HG03521 (cell line): ENCODE measurements at regions not wholly inside any gene's neighbourhood (a gene's known extent, or its start where the extent isn't known, plus 50 kb on each side); places are given as distances from the start of the nearest gene placed in this dataset.

ENCODE experiments used
- ATAC-seq: cut with Tn5 transposase; IDR thresholded peaks from one replicate; pipeline ENCODE4 v1.9.1; 2021; ENCODE audit warnings: mild to moderate bottlenecking, moderate library complexity; ENCODE audit not compliant: unreplicated experiment

DNA sequence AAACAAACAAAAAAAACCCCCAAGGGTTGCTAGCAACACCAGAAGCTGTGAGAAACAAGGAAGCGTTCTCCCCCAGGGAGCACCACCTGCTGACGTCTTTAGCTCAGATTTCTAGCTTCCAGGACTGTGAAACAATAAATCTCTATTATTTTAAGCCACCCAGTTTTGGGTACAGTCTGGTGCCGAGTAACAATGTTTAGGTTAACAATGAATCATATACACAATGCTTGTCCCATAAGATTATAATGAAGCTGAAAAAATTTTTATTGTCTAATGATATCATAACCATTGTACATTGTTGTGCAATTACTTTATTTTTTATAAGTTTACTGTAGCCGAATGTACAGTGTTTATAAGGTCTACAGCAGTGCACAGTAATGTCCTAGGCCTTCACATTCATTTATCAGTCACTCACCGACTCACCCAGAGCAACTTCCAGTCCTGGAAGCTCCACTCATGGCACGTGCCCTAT is 72.1 kb upstream of the CAB39 start:
- no peak for ATAC-seq

DNA sequence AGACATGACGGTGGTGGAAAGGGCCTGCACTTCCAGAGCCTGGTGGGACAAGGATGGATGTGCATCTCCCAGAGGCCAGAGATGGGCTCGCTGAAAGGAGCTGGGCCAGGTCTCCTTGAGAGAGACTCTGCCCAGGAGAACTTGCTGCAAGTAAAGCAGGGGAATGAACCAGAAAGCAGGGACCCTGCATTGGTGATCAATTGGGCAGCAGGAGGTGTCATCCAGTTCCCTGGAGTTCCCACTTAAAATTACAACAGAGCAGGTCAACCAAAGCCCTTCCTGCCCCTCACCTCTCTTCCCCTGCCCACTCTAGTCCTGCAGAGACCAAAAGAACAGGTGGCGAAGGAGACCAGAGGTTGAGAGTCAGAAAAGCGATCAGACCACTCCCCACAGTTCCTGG is 69.7 kb upstream of the CAB39 start:
- no peak for ATAC-seq

DNA sequence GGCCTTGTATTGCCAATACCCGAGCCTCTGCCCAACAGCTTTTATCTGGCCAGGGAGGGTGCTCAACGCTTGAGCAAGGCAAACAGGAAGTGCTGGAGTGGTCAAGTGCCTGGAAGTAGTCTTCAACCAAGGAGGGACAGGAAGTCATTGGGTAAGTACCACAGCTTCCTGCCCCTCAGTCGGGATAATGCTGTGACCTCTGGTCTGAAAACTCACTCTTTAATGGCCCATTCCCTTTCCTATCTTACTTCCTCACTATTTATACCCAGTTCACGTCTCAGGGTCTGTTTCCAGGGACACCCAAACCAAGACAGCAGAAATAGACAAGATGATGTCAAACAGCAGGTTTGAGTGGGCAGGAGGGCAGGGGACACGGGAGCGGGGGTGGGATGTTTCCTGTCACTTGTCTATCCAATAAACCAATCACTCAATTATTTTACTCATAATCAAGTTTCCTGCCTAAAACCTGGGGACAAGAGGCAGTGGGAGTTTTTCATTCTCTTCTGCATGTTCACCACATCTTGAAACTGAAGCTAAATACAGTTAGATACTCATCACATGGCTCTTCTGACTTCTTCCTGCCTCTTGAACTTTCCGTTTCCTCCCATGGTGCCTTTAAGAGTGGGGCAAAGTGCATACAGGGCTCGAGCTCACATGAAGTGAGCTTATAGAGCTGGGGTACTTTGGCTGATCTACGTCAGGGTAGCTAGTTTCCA is 68.9 kb upstream of the CAB39 start:
- no peak for ATAC-seq

GRCh38 chr2:230644356-230644935 is 68.2 kb upstream of the CAB39 start:
- ATAC-seq: no peak

DNA sequence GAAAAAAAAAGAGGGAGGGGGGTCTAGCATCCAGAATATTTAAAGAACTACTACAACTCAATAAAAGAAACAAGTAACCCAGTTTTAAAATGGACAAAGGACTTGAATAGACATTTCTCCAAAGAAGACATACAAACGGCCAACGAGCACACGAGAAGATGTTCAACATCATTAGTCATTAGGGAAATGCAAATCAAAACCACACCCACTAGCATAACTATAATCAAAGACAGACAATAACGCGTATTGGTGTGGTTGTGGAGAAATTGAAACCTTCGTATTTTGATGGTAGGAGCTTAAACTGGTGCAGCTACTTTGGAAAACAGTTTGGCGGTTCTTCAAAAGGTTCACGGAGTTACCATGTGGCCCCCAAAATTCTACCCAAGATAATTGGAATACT is 64.3 kb upstream of the CAB39 start:
- no peak for ATAC-seq

DNA sequence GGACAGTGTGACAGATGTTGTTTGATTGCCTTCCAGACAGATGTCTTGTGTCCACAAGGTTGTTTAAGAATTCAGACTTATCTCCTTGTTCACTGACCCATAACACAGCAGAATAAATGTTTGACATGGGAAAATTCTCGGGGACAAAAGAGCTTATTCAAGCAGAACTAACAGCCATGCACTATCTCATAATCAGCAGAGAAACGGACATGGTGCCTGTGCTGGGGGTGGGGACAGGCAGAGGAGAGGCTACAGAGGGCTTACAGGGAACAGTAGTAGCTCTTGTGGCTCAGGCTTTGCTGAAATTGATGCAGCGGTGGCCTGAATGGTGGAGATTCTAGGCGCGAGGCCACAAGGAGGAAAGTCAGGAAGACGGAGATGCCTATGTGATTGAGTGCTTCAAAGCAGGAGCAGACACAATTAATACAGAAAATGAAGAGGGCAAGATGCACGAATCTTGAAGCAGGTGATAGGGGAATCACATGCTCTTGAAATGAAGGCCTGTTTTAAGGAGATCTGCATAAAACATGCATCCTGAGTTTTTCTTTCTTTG is 62.0 kb upstream of the CAB39 start:
- no peak for ATAC-seq

DNA sequence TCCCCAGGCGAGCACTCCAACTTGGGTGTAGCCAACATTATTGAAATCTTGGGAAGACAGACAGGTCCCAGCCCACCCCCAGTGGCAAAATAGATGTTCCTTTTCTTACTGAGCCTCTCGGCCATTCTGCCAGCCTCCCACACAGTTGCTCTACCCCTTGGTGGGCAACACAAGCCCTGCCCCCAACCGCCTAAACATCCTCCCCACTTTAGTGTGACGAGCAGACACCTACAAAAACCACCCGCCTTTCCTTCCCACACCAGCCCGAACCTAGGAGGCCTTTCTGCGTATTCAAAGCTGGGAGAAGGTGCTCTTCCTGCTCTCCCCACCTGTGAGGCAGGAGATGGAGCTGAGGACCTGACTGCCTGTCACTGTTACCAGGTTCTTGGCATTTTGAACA is 58.6 kb upstream of the CAB39 start:
- no peak for ATAC-seq

DNA sequence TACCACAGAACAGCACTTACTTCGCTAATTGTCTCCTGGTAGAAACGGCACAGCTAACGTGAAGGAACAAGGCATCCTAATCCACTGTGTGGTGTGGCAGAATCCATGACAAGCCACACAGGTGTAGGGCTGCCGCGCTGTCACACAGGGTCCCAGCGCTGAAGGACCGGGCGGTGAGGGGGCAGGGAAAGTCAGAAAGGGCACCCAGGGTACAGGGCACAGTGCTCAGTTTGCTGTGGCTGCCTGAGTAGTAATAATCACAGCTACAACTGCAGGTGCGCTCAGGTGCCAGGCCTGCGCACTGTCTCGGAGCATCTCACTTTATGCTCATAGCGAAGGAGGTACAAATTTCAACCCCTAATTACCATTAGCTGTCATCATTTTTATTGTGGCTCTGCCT is 55.2 kb upstream of the CAB39 start:
- no peak for ATAC-seq

DNA sequence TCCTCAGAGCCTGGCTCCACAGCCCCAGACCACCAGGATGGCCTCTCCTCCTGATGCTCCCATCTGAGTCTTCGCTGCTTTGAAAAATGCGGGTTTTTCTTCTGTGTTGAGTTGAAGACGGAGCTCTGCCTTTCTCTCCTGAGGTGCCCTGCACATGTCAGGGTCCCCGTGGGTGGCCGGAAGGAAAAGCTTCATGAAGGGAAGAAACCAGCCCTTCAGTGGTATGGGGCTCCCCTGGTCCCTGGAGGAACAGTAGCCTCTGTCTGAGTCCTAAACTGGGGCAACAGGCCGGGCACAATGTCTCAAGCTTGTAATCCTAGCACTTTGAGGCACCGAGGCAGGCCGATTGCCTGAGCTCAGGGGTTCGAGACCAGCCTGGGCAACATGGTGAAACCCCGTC is 54.7 kb upstream of the CAB39 start:
- ATAC-seq: no peak

GRCh38 chr2:230658577-230658876 is 54.1 kb upstream of the CAB39 start:
- ATAC-seq: no peak

GRCh38 chr2:230658877-230659652 is 53.6 kb upstream of the CAB39 start:
- ATAC-seq: no peak

- ATAC-seq: no peak
These were observed 52.2 kb upstream of the CAB39 start for GRCh38 chr2:230660294-230661060.

GRCh38 chr2:230661072-230661957 is 51.3 kb upstream of the CAB39 start:
- ATAC-seq: peak; percentile 35
